GM21515 (cell line): ENCODE measurements at regions not wholly inside any gene's neighbourhood (a gene's known extent, or its start where the extent isn't known, plus 50 kb on each side); places are given as distances from the start of the nearest gene placed in this dataset.

ENCODE experiments used
- ATAC-seq: cut with Tn5 transposase; IDR thresholded peaks from one replicate; pipeline ENCODE4 v1.9.1; 2021; ENCODE audit not compliant: unreplicated experiment

DNA sequence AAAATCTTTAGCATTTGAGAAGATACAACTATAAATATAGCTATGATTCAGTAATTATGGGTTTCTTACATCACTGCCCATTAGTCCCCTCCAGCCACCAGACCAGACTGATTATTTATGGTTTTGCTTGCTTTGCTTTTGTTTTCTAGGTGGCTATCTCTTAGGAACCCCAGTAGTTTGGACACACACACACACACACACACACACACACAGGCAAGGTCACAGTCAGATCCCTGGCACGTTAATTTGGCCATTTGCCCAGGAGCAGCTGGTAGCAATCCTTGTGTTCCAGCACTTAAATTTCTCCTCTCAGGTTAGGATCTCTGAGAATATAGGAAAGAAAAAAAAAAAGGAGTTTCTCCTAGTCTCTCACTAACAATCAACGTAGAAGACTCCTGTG is 90.2 kb upstream of the RESF1 start:
- no peak for ATAC-seq

DNA sequence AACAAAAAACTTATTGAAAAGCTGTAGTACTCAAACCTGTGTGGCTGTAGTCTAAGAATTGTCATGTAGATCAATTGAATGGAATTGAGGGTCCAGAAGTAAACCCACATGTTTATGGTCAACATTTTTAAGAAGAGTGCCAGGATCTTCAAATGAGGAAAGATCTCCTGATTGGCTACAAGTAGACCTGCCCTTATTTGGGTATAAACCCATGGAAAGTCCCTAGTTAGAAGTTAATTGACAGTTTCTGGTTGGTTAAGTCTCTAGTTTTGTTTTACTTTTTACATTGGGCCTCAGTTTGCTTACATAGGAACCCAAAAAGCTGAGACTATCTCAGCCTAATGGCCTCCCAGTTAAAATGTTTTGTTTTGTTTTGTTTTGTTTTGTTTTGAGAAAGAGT is 91.9 kb upstream of the RESF1 start:
- ATAC-seq, result no peak

DNA sequence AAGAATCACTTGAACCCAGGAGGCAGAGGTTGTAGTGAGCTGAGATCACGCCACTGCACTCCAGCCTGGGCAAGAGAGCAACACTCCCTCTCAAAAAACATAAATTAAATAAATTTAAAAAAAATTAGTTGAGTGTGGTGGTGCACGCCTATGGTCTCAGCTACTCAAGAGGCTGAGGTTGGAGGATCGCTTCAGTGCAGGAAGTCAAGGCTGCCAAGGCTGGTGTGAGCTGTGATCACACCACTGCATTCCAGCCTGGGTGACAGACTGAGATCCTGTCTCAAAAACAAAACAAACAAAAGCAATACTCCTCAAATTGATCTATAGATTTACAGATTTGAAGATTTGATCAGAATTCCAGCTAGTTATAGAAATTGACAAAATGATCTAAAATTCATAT is 92.7 kb upstream of the RESF1 start:
- ATAC-seq, result no peak

GRCh38 chr12:31865023-31865422 is 94.2 kb upstream of the RESF1 start:
- no peak for ATAC-seq

GRCh38 chr12:31861360-31861759 is 97.9 kb upstream of the RESF1 start:
- ATAC-seq, result no peak

- no peak for ATAC-seq
Observed at GRCh38 chr12:31860401-31860800, 98.8 kb upstream of the RESF1 start.

- peak; percentile 59 for ATAC-seq
Observed at GRCh38 chr12:31859232-31859977, 99.8 kb upstream of the RESF1 start.

GRCh38 chr12:31855427-31855826 is 103.8 kb upstream of the RESF1 start:
- no peak for ATAC-seq

GRCh38 chr12:31853977-31854376 is 105.2 kb upstream of the RESF1 start:
- no peak for ATAC-seq

GRCh38 chr12:31853520-31853919 is 105.7 kb upstream of the RESF1 start:
- no peak for ATAC-seq

DNA sequence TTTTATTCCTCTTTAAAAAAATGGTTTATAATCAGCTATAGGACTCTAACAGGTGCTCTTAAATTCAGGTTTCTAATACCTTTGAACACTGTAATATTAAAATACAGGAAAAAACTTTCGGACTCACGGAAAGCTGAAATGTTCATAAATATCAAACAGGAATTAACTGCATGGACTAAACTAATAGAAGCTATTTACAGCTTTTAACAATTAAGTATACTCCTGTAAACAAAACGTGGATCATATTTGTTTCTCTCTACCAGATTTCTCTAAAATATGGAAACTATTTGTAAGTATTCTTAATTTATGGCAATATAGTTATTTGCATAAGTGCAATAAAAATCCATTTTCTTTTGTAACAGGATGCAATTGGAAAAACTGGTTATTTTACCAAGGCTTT is 108.9 kb upstream of the RESF1 start:
- ATAC-seq, result no peak

GRCh38 chr12:31849090-31849687 is 110.0 kb upstream of the RESF1 start:
- ATAC-seq, result no peak

DNA sequence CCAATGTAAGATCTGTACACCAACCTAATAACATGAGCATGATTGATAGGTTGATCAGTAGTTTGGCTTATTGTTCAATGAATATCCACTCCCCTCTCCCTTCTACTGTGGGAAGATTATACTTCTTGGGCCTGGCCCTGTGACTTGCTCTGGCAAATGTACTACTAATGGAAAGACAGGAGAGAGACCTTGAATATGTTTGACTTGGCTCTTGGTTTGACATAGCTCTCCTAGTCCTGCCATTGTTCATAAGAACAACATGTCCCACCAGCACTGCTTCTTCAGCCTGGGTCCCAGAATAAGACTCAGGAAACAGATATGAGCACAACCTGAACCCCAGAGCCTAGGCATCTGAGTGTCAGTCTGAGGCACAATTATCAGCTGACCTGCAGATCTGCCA is 112.8 kb upstream of the RESF1 start:
- ATAC-seq, result no peak

- no peak for ATAC-seq
Observed at GRCh38 chr12:31845613-31846322, 113.4 kb upstream of the RESF1 start.

DNA sequence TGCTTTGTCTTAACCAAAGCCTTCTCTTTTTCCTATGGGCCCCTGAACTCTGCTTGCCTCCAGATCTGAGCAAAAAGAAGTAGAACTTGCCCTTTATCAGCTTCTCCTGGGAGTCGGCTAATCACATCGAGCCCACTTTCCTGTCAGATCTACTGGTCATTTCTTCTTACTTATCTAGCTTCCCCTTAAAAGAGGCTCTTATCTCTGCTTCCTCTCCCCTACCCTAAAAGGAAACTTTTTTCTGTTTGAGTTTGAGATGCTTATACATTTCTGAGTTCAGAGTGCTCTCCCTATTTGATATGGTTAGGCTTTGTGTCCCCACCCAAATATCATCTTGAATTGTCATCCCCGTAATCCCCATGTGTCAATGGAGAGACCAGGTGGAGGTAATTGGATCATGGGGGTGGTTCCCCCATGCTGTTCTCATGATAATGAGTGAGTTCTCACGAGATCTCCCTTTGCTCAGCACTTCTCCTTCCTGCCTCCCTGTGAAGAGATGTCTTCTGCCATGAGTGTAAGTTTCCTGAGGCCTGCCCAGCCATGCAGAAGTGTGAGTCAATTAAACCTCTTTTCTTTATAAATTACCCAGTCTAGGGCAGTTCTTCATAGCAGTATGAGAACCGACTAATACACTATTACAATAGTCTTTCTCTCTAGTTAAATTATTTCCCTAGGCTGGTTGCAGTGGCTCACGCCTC is 114.7 kb upstream of the AMN1 start:
- no peak for ATAC-seq

GRCh38 chr12:31837913-31838312 is 109.1 kb upstream of the AMN1 start:
- ATAC-seq, result no peak

DNA sequence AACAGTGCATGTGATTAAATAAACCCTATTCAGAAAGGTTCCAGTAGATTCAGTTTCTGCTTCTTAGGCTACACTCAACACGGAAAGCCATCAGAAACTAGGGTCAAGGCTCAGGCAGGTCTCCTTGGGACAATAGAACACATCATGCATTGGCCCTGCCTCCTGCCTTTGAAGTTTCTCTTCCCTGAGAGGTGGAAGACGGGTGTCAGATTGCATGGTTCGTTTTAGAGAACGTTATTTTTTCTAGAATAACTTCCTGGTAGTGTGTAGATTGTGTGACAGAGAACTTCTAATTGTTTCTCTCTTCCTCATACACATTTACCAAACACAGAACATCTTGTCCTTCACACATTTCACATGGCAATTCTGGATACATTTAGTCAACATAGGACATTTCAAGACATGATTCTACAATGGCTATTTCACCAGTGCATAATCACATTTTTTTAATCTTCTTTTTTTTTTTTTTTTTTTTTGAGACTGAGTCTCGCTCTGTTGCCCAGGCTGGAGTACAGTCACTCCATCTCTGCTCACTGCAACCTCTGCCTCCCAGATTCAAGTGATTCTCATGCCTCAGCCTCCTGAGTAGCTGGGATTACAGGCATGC is 106.6 kb upstream of the AMN1 start:
- no peak for ATAC-seq

GRCh38 chr12:31834150-31834549 is 105.3 kb upstream of the AMN1 start:
- ATAC-seq, result no peak

DNA sequence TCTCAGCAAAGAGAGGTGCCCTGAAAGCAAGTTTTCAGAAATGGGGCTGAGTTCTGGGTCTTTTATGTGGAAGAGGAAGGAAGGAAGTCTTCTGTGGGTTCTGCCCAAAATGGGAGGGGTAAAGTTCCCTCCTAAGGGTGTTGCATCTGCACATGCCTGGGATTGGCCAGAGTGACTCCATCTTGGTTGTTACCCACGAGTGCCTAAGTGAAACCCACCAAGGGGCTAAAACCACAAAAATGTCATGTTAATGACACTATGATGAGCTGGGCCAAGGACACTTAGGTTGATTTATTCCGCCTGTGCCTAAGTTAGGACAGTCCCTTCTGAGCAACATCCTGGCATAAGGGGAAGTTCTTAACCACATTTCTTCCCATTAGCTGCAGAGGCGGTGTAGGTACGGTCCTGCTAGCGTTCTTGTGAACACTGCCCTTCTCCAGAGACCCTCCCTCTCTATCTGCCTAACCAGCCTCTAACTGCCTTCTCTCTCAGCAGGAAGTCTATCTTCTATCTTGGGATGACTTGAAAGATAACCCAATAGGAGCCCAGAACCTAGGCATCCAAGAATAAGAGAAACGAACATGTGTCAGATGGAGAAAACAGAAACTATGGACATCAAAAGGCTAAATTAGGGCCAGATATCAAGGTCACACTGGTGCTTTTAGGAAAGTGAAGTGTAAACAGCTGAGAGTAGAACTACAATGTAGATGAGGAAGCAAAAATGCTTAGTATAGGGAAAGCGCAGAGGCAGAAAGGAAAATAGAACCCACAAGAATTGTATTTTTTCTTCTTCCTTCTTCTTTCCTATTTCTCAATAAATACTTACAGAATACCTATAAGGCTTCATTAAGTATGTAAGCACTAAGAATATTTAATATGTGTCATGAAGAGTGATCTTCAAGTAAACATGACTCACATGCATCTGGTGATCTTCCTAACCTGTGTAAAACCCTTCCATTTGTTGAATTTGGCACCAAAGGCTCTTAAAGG is 104.2 kb upstream of the AMN1 start:
- ATAC-seq, result no peak

DNA sequence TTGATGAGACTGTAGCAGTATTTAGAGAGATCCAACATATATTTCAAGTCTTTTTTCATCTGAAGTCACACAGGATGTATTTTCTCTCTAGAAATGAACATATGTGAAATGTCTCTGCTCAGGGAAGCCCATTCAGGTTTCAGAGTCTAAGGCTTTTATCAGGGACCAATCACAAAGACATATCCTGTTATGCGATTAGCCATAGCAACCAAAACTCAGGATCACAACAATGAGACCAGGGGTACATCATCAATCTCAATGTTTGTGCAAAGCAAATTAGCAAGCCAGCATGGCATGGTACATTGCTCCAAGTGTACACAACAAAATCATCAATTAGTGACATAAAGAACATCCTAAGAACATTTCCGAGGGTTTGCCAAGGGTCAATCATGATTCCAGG is 99.2 kb upstream of the AMN1 start:
- ATAC-seq, result no peak
